ENCODE measurements at regions not wholly inside any gene's neighbourhood (a gene's known extent, or its start where the extent isn't known, plus 50 kb on each side); places are given as distances from the start of the nearest gene placed in this dataset.

- TF ChIP-seq, protein P1, sequence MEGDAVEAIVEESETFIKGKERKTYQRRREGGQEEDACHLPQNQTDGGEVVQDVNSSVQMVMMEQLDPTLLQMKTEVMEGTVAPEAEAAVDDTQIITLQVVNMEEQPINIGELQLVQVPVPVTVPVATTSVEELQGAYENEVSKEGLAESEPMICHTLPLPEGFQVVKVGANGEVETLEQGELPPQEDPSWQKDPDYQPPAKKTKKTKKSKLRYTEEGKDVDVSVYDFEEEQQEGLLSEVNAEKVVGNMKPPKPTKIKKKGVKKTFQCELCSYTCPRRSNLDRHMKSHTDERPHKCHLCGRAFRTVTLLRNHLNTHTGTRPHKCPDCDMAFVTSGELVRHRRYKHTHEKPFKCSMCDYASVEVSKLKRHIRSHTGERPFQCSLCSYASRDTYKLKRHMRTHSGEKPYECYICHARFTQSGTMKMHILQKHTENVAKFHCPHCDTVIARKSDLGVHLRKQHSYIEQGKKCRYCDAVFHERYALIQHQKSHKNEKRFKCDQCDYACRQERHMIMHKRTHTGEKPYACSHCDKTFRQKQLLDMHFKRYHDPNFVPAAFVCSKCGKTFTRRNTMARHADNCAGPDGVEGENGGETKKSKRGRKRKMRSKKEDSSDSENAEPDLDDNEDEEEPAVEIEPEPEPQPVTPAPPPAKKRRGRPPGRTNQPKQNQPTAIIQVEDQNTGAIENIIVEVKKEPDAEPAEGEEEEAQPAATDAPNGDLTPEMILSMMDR (IDR thresholded peaks at IDR 0.05) = no peak
- no peak for TF ChIP-seq POLR2A (IDR thresholded peaks at IDR 0.05)
- no peaks in the 10 kb centered on the region for H3K4me1 ChIP-seq (replicated peaks in 1 of 2)
- no peaks in the 10 kb centered on the region for H3K9me3 ChIP-seq (replicated peaks in 1 of 3)
- H3K27me3 ChIP-seq = no peaks in the 10 kb centered on the region
- WGBS, 4 donors = 75 to 89% (median 86%) methylated on average over 2 of the region's 2 CpGs
- no peaks in the 10 kb centered on the region for H3K36me3 ChIP-seq (replicated peaks in 1 of 2)
- H3K27ac ChIP-seq = no peak overlapping the region
- no peak for DNase-seq
- intact Hi-C loops (cut with DNase I) = no loop called here
- no peak overlapping the region for H3K4me3 ChIP-seq
Measured at GRCh38 chr6:139508023-139508422, 133.6 kb upstream of the CITED2 start.

DNA sequence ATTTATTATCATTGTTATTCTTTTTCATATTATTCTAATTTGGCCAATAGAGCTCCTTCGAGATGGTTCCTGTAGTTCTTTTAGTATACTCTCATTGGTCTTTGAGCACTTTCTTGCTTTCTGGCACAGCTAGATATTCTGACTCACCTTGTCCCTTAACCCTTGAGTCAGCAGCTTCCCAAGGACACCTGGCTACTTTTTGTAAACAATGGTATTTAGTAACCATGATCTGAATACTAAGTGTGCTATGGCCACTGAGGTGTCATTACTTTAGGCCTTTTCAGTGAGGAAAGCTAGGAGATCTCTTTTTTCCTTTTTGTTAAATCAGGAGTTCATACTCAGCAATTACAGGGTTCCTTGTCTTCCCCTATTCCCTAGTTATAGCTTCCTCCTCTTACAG is 126.5 kb upstream of the CITED2 start:
- no peaks in the 10 kb centered on the region for H3K4me1 ChIP-seq (replicated peaks in 1 of 2)
- H3K27ac ChIP-seq = no peak overlapping the region
- WGBS, 4 donors = 94 to 96% (median 95%) methylated on average over 1 of the region's 1 CpG
- H3K27me3 ChIP-seq = no peaks in the 10 kb centered on the region
- no peak overlapping the region for H3K4me3 ChIP-seq
- no peaks in the 10 kb centered on the region for H3K36me3 ChIP-seq (replicated peaks in 1 of 2)
- TF ChIP-seq, protein P1 (IDR thresholded peaks at IDR 0.05) = no peak
- no peak for TF ChIP-seq POLR2A (IDR thresholded peaks at IDR 0.05)
- H3K9me3 ChIP-seq (replicated peaks in 1 of 3) = no peaks in the 10 kb centered on the region
- DNase-seq = no peak
- intact Hi-C loops (cut with DNase I) = no loop called here

DNA sequence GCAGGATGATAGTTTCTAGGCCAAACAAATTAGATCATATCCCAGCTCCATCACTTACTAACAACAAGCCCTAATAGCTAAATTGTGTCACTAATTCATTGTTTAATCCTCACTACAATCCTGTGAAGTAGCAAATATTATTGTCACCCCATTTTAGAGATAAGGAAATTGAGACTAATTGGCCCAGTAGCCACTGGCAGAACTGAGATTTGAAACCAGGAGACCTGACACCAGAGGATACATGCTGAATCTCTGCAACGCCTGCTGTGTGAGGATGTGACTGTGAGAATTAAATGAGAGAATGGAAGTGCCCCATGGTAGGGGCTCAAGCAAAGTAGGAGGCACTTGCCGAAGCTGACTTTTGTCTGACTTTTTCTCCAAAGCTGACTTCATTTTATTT is 124.3 kb upstream of the CITED2 start:
- no peak for DNase-seq
- intact Hi-C loops (cut with DNase I) = no loop called here
- no peaks in the 10 kb centered on the region for H3K36me3 ChIP-seq (replicated peaks in 1 of 2)
- WGBS, 4 donors = 88 to 96% (median 93%) methylated on average over 2 of the region's 2 CpGs
- no peak overlapping the region for H3K4me3 ChIP-seq
- TF ChIP-seq POLR2A (IDR thresholded peaks at IDR 0.05) = no peak
- TF ChIP-seq, protein P1 (IDR thresholded peaks at IDR 0.05) = no peak
- H3K9me3 ChIP-seq (replicated peaks in 1 of 3) = no peaks in the 10 kb centered on the region
- no peaks in the 10 kb centered on the region for H3K4me1 ChIP-seq (replicated peaks in 1 of 2)
- H3K27ac ChIP-seq = no peak overlapping the region
- no peaks in the 10 kb centered on the region for H3K27me3 ChIP-seq

GRCh38 chr6:139497345-139497961 is 123.0 kb upstream of the CITED2 start:
- 93 to 97% (median 94%) methylated on average over 8 of the region's 8 CpGs for WGBS, 4 donors
- Histone ChIP-seq H3K4me1 (replicated peaks in 1 of 2) (no peaks in the 10 kb centered on the region), H3K36me3 (replicated peaks in 1 of 2) (no peaks in the 10 kb centered on the region), H3K27ac (no peak overlapping the region), H3K4me3 (no peak overlapping the region), H3K27me3 (no peaks in the 10 kb centered on the region), H3K9me3 (replicated peaks in 1 of 3) (no peaks in the 10 kb centered on the region)
- DNase-seq = no peak
- TF ChIP-seq POLR2A (IDR thresholded peaks at IDR 0.05) = no peak
- TF ChIP-seq, protein P1 (IDR thresholded peaks at IDR 0.05) = no peak
- intact Hi-C loops (cut with DNase I) = no loop called here
